HepG2 (cell line): ENCODE measurements at regions not wholly inside any gene's neighbourhood (a gene's known extent, or its start where the extent isn't known, plus 50 kb on each side); places are given as distances from the start of the nearest gene placed in this dataset.
A peak's percentile ranks its signal among the peaks of the same experiment; 100 is the strongest.

Experiments used
- ATAC-seq: fragments of 200-7000 bp; cut with Tn5 transposase; 3 replicates; pipeline ENCODE4 v1.9.1; 2020; ENCODE audit warnings: mild to moderate bottlenecking, moderate library complexity
- BruUV-seq: library from RNA; stranded (reverse); fragments of 400-500 nt; replicated peaks from 2 replicates; lab custom pipeline; 2021; lab: Mats Ljungman, UMichigan
- CTCF ChIA-PET: fragments of 300-600 bp; formaldehyde crosslinking; extraction: SDS; loops from one replicate; lab custom pipeline; 2021; ENCODE audit warnings: low total read pairs, inconsistent platforms, low intra/inter-chr PET ratio; lab: Yijun Ruan, JAX
- POLR2A ChIA-PET: fragments of 350-600 bp; sonication (Branson Sonifier 250); formaldehyde crosslinking; loops from one replicate; lab custom pipeline; 2020; ENCODE audit warnings: antibody characterized with exemption, inconsistent platforms; lab: Yijun Ruan, JAX
- DNase-seq: peaks from one replicate; pipeline ENCODE4 v3.0.0-alpha.2; 2015; ENCODE audit warnings: low spot score
- FAIRE-seq: peaks from 3 replicates; lab custom pipeline; 2011; peaks lifted over from hg19 to GRCh38; lab: Jason Lieb, UNC
- H2AFZ ChIP-seq: one replicate; pipeline ENCODE4 v1.6.1; 2011; ENCODE audit warnings: low read length, inconsistent platforms
- H3K27ac ChIP-seq: fragments of 300-600 bp; 3 replicates; pipeline ENCODE4 v1.8.0; 2011; ENCODE audit warnings: mixed run types, mild to moderate bottlenecking, mixed read lengths, low read length, inconsistent platforms; ENCODE audit not compliant: insufficient read depth; ENCODE audit errors: extremely low read length
- H3K27me3 ChIP-seq, 2 experiments: fragments of 200-600 bp in 1 of 2; 2 replicates in 1 of 2; 3 replicates in 1 of 2; pipeline versions ENCODE4 v1.6.0 to v1.8.0; 2011; ENCODE audit warnings: low read length in 2 of 2, mild to moderate bottlenecking in 2 of 2, moderate library complexity in 2 of 2, inconsistent platforms in 1 of 2; ENCODE audit not compliant: insufficient read depth in 2 of 2, control insufficient read depth in 1 of 2
- H3K36me3 ChIP-seq, 2 experiments: fragments of 200-600 bp in 1 of 2; replicated peaks in 1 of 2; 2 replicates in 1 of 2; 3 replicates in 1 of 2; pipeline versions ENCODE4 v1.5.1 to v1.8.0; 2011; ENCODE audit warnings: low read length in 2 of 2, inconsistent platforms in 1 of 2; ENCODE audit not compliant: insufficient read depth in 2 of 2, control insufficient read depth in 1 of 2
- H3K4me1 ChIP-seq: 2 replicates; pipeline ENCODE4 v1.5.1; 2012; ENCODE audit warnings: low read length, inconsistent platforms; ENCODE audit not compliant: insufficient read depth
- H3K4me2 ChIP-seq: 2 replicates; pipeline ENCODE4 v1.6.0; 2011; ENCODE audit warnings: low read depth, low read length, inconsistent platforms
- H3K4me3 ChIP-seq, 3 experiments: fragments of 200-600 bp in 1 of 3; sonication (generic), shearing (Covaris generic) in 1 of 3; replicated peaks in 1 of 3; 2 replicates each; pipeline ENCODE4 v1.5.1; 2011 to 2016; ENCODE audit warnings: low read length in 3 of 3, inconsistent platforms in 2 of 3, low read depth in 2 of 3, mild to moderate bottlenecking in 2 of 3, control low read depth in 1 of 3, mixed read lengths in 1 of 3; ENCODE audit not compliant: insufficient read depth in 1 of 3
- H3K79me2 ChIP-seq: one replicate; pipeline ENCODE4 v1.6.1; 2011; ENCODE audit warnings: low read length, inconsistent platforms; ENCODE audit not compliant: insufficient read depth
- H3K9ac ChIP-seq: 2 replicates; pipeline ENCODE4 v1.6.0; 2011; ENCODE audit warnings: mild to moderate bottlenecking, low read depth, low read length, inconsistent platforms; ENCODE audit not compliant: insufficient read depth
- H3K9me3 ChIP-seq: 2 replicates; pipeline ENCODE4 v1.5.1; 2012; ENCODE audit warnings: mild to moderate bottlenecking, low read length
- H4K20me1 ChIP-seq: 2 replicates; pipeline ENCODE4 v1.6.0; 2011; ENCODE audit warnings: inconsistent platforms, mild to moderate bottlenecking, low read length, moderate library complexity; ENCODE audit not compliant: insufficient read depth
- ARID3A ChIP-seq: IDR thresholded peaks from 2 replicates; pipeline ENCODE4 v1.6.1; 2012; ENCODE audit warnings: low read depth, low read length, improper control_type of control experiment
- DNMT3B ChIP-seq: conservative IDR thresholded peaks from 2 replicates; pipeline ENCODE4 v1.6.1; 2016; ENCODE audit warnings: missing biosample characterization, control low read depth
- GATAD1 ChIP-seq: IDR thresholded peaks from 2 replicates; pipeline ENCODE4 v1.6.1; 2016; ENCODE audit warnings: missing genetic modification reagents, missing compliant biosample characterization
- IRF2 ChIP-seq: IDR thresholded peaks from 2 replicates; pipeline ENCODE4 v1.6.1; 2018; ENCODE audit warnings: missing genetic modification reagents, missing compliant biosample characterization
- JUND ChIP-seq: sonication (generic); formaldehyde crosslinking; IDR thresholded peaks from 2 replicates; pipeline ENCODE4 v1.8.0; 2022; ENCODE audit warnings: mild to moderate bottlenecking, missing genetic modification reagents
- MYC ChIP-seq: sonication (generic); formaldehyde crosslinking; IDR thresholded peaks from 2 replicates; pipeline ENCODE4 v1.9.0; 2021; ENCODE audit warnings: missing genetic modification reagents, borderline replicate concordance
- NBN ChIP-seq: fragments of 450-650 bp; conservative IDR thresholded peaks from 2 replicates; pipeline ENCODE4 v1.6.1; 2017
- REL ChIP-seq: sonication (generic); formaldehyde crosslinking; conservative IDR thresholded peaks from 2 replicates; pipeline ENCODE4 v1.8.0; 2022; ENCODE audit warnings: mild to moderate bottlenecking, missing genetic modification reagents, moderate library complexity
- SALL2 ChIP-seq: sonication (generic); formaldehyde crosslinking; IDR thresholded peaks from 2 replicates; pipeline ENCODE4 v1.8.1; 2023; ENCODE audit warnings: mild to moderate bottlenecking, missing genetic modification reagents, inconsistent platforms
- SNRNP70 ChIP-seq: fragments of 200-400 bp; formaldehyde crosslinking; IDR thresholded peaks from 2 replicates; pipeline ENCODE4 v1.6.1; 2017; ENCODE audit warnings: mild to moderate bottlenecking, low read depth, low read length, moderate library complexity
- THAP7 ChIP-seq: sonication (generic); formaldehyde crosslinking; IDR thresholded peaks from 2 replicates; pipeline ENCODE4 v1.8.1; 2023; ENCODE audit warnings: mild to moderate bottlenecking, missing genetic modification reagents
- ZKSCAN8 ChIP-seq: IDR thresholded peaks from 2 replicates; pipeline ENCODE4 v1.6.1; 2016; ENCODE audit warnings: borderline replicate concordance, missing genetic modification reagents, missing compliant biosample characterization
- ZNF160 ChIP-seq: sonication (generic); formaldehyde crosslinking; IDR thresholded peaks from 2 replicates; pipeline ENCODE4 v1.8.0; 2022; ENCODE audit warnings: mild to moderate bottlenecking, inconsistent platforms, missing genetic modification reagents
- ZNF225 ChIP-seq: sonication (generic); formaldehyde crosslinking; IDR thresholded peaks from 2 replicates; pipeline ENCODE4 v1.4.0; 2020; ENCODE audit warnings: mild to moderate bottlenecking, missing genetic modification reagents
- ZNF496 ChIP-seq: sonication (generic); formaldehyde crosslinking; IDR thresholded peaks from 2 replicates; pipeline ENCODE4 v1.8.1; 2023; ENCODE audit warnings: mild to moderate bottlenecking, moderate library complexity, missing genetic modification reagents; ENCODE audit not compliant: insufficient replicate concordance
- ZNF570 ChIP-seq: sonication (generic); formaldehyde crosslinking; IDR thresholded peaks from 2 replicates; pipeline ENCODE4 v1.4.0; 2020; ENCODE audit warnings: mild to moderate bottlenecking, missing genetic modification reagents, borderline replicate concordance
- ZNF672 ChIP-seq: sonication (generic); formaldehyde crosslinking; IDR thresholded peaks from 2 replicates; pipeline ENCODE4 v1.8.1; 2022; ENCODE audit warnings: missing genetic modification reagents
- ZNF816 ChIP-seq: sonication (generic); formaldehyde crosslinking; IDR thresholded peaks from 2 replicates; pipeline ENCODE4 v1.8.0; 2022; ENCODE audit warnings: missing genetic modification reagents, mild to moderate bottlenecking, borderline replicate concordance
- ZNF883 ChIP-seq: sonication (generic); formaldehyde crosslinking; IDR thresholded peaks from 2 replicates; pipeline ENCODE4 v1.5.1; 2020; ENCODE audit warnings: mild to moderate bottlenecking, missing genetic modification reagents; ENCODE audit errors: not compliant biosample characterization
- WGBS: methylation state at CpG from one replicate; pipeline ENCODE4 v1.1.6; 2017; ENCODE audit warnings: low lambda C conversion rate; 5-methylcytosine and 5-hydroxymethylcytosine counted together
- in situ Hi-C: cut with HindIII; loops from 2 replicates; pipeline ENCODE4 v1.10.0; 2017; ENCODE audit warnings: low pct_unique_long_range_greater_than_20kb; ENCODE audit not compliant: extremely low pct_ligation_motif_present
- intact Hi-C: fragments of 100-400 bp; cut with micrococcal nuclease; formaldehyde crosslinking; loops from one replicate; pipeline ENCODE4 v1.10.0; 2022; ENCODE audit not compliant: unreplicated experiment

GRCh38 chr4:124278477-124278876 is 434.1 kb downstream of the ANKRD50 start:
- CTCF ChIA-PET = no interaction called here
- H2AFZ ChIP-seq = no peak overlapping the region
- no peak overlapping the region for H3K4me3 ChIP-seq
- H3K4me1 ChIP-seq = no peaks in the 10 kb centered on the region
- DNase-seq = peak; percentile 10
- no TSS peak for BruUV-seq
- H3K9me3 ChIP-seq = no peaks in the 10 kb centered on the region
- no peak overlapping the region for H3K27ac ChIP-seq
- H3K27me3 ChIP-seq = no peaks in the 10 kb centered on the region
- POLR2A ChIA-PET = no interaction called here
- WGBS = 46% methylated on average over 1 of the region's 1 CpG
- in situ Hi-C loops (no loop called here), intact Hi-C loops (no loop called here)
- H3K4me2 ChIP-seq = no peak overlapping the region
- H3K36me3 ChIP-seq = no peaks in the 10 kb centered on the region
- no peak for FAIRE-seq
- H4K20me1 ChIP-seq = no peaks in the 10 kb centered on the region
- no peak for ATAC-seq
- H3K9ac ChIP-seq = no peak overlapping the region
- H3K79me2 ChIP-seq = no peaks in the 10 kb centered on the region
- no peak for TF ChIP-seq ZNF570 (CRISPR knock-in tag)
- no peak for TF ChIP-seq ZNF496 (CRISPR knock-in tag)
- TF ChIP-seq ZNF672 (CRISPR knock-in tag) = no peak
- no peak for TF ChIP-seq NBN
- no peak for TF ChIP-seq SALL2 (CRISPR knock-in tag)
- no peak for TF ChIP-seq SNRNP70
- no peak for TF ChIP-seq THAP7 (CRISPR knock-in tag)
- no peak for TF ChIP-seq ZNF883
- no peak for TF ChIP-seq ZKSCAN8 (CRISPR knock-in tag)
- TF ChIP-seq REL (CRISPR knock-in tag) = no peak
- no peak for TF ChIP-seq MYC (CRISPR knock-in tag)
- no peak for TF ChIP-seq ZNF160 (CRISPR knock-in tag)
- TF ChIP-seq JUND (CRISPR knock-in tag) = no peak
- no peak for TF ChIP-seq DNMT3B
- TF ChIP-seq GATAD1 (CRISPR knock-in tag) = no peak
- no peak for TF ChIP-seq ZNF816 (CRISPR knock-in tag)
- TF ChIP-seq ARID3A = no peak
- no peak for TF ChIP-seq IRF2 (CRISPR knock-in tag)
- TF ChIP-seq ZNF225 (CRISPR knock-in tag) = no peak
